Hematopoietic multipotent progenitor cell treated with erythropoietin and hydrocortisone succinate and interleukin-3 and kit ligand, for 15 days (in vitro differentiated cells): ENCODE measurements at regions not wholly inside any gene's neighbourhood (a gene's known extent, or its start where the extent isn't known, plus 50 kb on each side); places are given as distances from the start of the nearest gene placed in this dataset.

Experiments
- DNase-seq: peaks from one replicate; pipeline ENCODE4 v3.0.0-alpha.2; 2015; ENCODE audit warnings: low spot score

DNA sequence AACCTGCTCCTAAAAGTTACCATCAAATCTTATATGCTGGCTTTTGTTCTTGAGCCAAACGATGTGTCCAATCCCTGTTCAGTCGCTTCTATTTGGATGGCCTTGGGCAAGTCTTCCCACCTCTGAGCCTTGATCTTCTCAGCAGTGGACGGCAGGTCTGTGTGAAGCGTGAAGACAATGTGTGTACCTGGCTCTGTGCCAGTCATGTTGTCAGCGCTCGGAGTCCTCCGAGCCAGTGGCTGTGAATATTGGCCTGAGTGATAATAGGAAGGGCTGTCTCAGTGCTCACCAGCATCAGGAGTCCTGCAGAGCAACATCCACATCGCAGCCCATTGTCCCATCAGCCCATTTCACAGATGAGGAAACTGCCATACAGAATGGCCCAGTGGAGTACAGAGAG, 219.0 kb downstream of the CDC5L start:
- no peak for DNase-seq

GRCh38 chr6:44606976-44607375, 219.5 kb downstream of the CDC5L start:
- DNase-seq: no peak

DNA sequence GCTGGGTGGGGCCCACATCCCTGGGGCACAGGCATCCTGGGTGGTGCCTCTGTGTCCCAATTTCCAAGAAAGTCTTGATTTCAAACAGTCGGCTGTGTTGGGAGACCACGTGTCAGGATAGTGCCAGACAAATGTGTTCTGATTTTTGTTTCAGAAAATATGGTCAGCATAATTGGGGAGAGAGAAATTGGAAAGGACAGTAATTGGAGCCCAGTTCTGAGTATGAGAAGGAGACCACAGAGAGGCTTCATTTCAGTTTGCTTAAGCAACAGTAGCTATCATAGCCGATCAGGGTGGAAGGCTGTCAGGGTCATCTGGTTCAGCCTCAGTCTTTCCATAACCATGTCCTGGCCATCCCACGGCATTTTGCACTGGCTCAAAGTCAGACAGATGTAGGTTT, 220.7 kb downstream of the CDC5L start:
- no peak for DNase-seq

DNA sequence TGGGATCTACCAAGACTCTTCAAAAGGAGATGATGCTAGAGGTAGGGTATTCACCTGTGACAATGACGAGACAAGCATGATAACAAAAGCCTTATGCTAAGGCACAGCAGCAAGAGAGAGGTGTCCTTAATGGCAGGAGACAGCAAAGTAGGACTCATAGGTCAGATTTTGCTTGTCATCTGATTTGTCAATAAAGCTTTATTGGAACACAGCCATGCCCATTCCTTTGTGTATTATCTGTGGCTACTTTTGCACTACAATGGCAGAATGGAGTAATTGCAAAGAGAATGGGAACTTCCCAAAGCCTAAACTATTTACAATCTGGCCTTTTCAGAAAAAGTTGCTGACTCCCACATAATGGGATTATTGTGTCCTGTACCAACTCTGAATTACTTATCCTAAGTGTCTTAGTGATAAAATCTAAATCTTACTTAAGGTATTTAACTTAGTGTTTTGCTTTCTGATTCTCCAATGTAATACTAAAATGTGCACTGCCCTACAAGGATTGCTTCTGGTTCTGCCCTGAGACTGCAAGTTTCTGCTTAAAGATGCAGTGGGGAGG, 221.6 kb downstream of the CDC5L start:
- no peak for DNase-seq

DNA sequence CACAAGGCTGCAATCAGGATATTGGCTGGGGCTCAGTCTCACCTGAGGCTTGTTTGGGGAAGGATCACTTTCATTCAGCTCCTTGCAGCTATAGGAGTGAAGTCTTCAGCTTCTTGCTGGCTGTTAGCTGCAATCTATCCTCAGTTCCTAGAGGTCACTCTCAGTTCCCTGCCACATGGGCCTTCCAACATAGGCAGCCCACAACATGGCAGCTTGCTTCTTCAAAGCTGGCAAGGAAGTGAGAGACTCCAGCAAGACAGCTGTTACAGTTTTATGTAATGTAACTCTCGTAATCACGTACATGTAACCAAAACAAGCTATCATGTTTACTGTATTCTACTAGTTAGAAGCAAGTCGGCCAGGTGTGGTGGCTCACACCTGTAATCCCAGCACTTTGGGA, 226.9 kb downstream of the CDC5L start:
- no peak for DNase-seq

GRCh38 chr6:44615621-44616020, 228.1 kb downstream of the CDC5L start:
- no peak for DNase-seq

GRCh38 chr6:44617416-44617815, 229.9 kb downstream of the CDC5L start:
- DNase-seq: no peak

- DNase-seq: no peak
These were observed 230.9 kb downstream of the CDC5L start for GRCh38 chr6:44618371-44618770.

DNA sequence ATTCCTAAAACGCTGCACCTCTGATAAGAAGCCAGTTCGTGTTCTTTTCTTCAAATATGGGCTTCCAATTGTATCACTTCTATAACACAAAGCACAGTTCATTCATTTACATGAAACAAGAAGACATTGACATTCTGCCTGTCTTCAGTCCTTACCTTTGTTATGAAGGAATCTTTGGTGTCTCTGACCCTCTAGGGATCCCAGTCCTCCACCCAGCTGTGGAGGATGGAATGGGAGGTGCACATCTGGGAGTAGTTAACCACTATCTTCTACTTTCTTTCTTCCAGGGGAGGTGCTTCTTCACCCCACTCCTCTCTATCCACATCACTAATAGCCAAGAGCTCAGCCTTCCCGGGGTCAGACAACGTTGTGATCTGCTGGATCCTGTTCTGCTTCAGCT, 233.4 kb downstream of the CDC5L start:
- no peak for DNase-seq

GRCh38 chr6:44621846-44622245, 234.3 kb downstream of the CDC5L start:
- no peak for DNase-seq

DNA sequence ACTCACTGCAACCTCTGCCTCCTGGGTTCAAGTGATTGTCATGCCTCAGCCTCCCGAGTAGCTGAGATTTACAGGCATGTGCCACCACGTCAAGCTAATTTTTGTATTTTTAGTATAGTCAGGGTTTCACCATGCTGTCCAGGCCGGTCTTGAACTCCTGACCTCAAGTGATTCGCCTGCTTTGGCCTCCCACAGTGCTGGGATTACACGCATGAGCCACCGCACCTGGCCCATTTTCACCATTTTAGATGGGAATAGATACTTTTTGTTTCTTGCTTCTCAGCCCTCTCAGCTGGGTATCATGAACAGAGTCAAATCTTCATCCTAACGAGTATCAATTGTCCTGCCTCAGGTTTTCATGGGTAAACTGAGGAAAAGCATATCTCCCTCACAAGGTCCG, 235.0 kb downstream of the CDC5L start:
- no peak for DNase-seq

- no peak for DNase-seq
These were observed 235.4 kb downstream of the CDC5L start for GRCh38 chr6:44622956-44623355.

GRCh38 chr6:44624226-44624625, 236.7 kb downstream of the CDC5L start:
- no peak for DNase-seq

DNA sequence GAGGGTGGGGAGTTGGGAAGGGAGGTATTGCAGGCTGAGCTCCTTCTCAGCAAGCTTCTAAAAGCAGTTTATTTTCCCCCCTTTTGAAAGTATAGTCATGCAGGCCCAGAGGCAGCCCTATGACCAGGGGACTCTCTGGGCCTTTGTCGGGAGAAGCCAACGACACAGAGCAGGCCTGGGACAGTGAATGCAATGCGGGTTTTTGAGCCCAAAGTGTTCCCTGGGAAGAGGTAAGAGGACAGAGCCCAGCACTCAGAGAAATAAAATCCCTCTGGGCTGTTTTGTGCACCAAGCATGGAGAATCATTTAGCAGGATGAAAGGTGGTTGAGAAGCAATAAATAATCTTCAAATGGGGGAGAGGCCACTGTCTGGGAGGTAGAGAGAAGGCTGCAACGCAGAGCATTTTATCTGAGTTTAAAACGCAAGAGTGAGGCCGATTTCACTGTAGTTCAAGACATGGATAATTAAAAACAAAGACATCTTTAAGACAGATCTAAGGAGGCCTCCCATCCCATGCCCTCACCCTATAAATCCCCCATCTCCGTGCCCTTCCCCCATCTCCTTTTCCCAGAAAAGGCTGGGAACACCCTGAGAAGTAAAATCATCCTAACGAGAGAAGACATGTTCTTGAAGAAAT, 237.5 kb downstream of the CDC5L start:
- no peak for DNase-seq

GRCh38 chr6:44625996-44626395, 238.5 kb downstream of the CDC5L start:
- no peak for DNase-seq

DNA sequence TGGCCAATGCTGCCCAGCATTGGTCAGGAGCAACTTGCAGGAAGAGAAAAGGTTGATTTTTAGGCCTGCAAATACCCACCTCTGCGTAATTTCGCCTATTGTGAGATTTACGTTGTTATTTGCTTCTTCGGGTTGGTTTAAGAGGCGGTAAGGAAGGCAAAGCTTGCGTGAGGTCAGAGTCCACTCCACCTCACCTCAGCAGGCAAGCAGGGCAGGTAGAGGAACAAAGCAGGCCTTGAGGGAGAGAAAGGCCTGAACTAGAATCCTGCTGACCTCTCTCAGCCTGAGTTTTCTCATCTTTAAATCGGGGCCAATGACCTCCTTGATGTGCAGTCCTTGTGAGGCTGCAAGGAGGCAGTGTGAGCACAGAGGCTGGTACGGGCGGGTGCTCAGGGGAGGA, 239.1 kb downstream of the CDC5L start:
- no peak for DNase-seq

GRCh38 chr6:44627091-44627882, 239.8 kb downstream of the CDC5L start:
- DNase-seq: no peak

GRCh38 chr6:44627883-44628271, 240.4 kb downstream of the CDC5L start:
- DNase-seq: no peak

DNA sequence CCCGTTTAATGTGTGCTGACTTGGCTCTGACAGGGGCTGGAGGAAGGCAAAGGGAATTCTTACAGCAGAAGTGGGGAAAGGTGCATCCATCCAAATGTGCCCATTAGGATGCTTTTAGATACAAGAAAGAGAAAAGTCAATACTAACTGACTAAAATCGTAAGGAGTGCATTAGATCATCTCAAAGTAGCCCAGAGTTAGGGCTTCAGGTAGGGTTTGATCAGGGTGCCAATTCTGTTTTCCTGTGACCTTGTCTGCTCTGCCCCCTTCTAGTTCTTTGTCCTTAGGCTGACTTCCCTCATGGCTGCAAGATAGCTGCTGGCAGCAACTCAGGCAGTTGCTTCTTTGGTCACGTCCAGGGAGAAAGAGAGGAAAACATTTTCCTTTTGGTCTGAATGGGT, 240.8 kb downstream of the CDC5L start:
- DNase-seq: no peak

DNA sequence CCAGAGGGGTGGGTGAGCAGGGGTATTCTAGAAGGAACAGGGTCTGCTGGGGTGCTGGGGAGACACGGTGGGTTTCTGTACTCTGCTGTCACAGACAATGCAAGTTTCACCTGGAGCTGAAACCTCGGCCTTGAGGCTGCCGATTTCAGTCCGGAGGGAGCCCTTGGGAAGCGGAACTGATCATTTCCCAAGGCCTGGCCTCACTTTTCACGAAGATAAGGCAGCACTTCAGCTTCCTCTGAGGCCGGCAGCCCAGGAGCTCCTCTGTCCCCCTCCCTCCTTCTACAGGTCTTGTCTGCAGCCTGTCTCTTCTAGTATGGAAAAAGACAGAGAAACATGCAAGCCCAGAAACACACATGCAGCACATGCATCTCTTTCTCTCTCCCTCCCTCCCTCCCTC, 242.1 kb downstream of the CDC5L start:
- DNase-seq: no peak

- no peak for DNase-seq
These were observed 242.9 kb downstream of the CDC5L start for GRCh38 chr6:44630125-44631028.

DNA sequence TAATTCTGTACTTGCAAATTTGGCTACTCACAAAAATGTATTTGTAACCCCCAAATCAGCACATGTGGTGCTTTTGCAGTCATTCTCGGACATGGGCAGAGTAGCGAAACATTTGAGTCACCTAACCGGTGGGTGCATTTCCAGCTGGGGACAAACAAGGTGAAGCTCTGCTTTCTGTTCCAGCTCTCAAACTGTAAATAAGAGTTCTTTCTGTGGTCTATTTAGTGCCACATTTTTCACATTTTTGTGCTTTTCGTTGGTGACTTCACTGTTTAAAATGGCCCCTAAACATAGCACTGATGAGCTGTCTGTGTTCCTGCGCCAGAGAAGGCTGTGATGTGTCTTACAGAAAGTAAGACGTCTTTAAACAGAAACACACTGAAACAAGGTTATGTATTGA, 244.5 kb downstream of the CDC5L start:
- no peak for DNase-seq

DNA sequence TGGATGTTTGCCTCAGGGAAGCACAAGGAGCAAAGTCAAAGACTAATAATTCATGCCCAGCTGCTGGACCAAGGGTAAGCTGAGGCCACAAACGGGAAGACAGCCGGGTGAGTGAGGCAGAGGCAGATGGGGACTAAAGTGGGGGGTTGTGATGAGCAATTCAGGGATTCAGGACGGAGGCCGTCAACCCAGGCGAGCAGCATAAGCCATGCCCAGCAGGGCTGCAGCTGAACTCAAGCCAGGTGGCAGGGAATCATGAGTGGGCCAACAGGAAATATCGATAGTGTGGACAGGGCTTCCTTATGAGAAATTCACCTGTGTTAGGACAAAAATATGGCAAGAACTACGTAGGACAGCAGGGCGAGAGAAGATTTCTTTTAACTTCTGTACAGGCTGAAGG, 246.8 kb downstream of the CDC5L start:
- DNase-seq: no peak
